Mucosa of descending colon (tissue), 3 donors: ENCODE measurements at regions not wholly inside any gene's neighbourhood (a gene's known extent, or its start where the extent isn't known, plus 50 kb on each side); places are given as distances from the start of the nearest gene placed in this dataset.

ENCODE experiments used
- ATAC-seq: fragments of 200-7000 bp; cut with Tn5 transposase; one replicate; pipeline ENCODE4 v1.9.1; 2020; ENCODE audit warnings: mild to moderate bottlenecking, moderate library complexity
- DNase-seq, 3 donors: peaks; one replicate each; pipeline ENCODE4 v3.0.0-alpha.2; 2020
- H3K36me3 ChIP-seq: fragments of 200-600 bp; one replicate; pipeline ENCODE4 v1.8.0; 2021; ENCODE audit warnings: low read depth, mild to moderate bottlenecking
- H3K4me1 ChIP-seq: fragments of 200-600 bp; one replicate; pipeline ENCODE4 v1.8.0; 2021; ENCODE audit warnings: low read depth, mild to moderate bottlenecking
- H3K4me3 ChIP-seq: fragments of 200-600 bp; one replicate; pipeline ENCODE4 v1.8.0; 2021; ENCODE audit warnings: mild to moderate bottlenecking
- H3K9me3 ChIP-seq: fragments of 200-600 bp; one replicate; pipeline ENCODE4 v1.8.0; 2021; ENCODE audit warnings: mild to moderate bottlenecking
- CTCF ChIP-seq: fragments of 200-600 bp; IDR thresholded peaks from one replicate; pipeline ENCODE4 v1.8.0; 2022; ENCODE audit warnings: antibody characterized with exemption, mild to moderate bottlenecking
- intact Hi-C, 2 donors: fragments of 100-400 bp; cut with DNase I in 1 of 2; cut with micrococcal nuclease in 1 of 2; formaldehyde crosslinking; loops; one replicate each; pipeline versions ENCODE4 v1.11.0 to v1.11.1; 2022; cut with DNase I, micrococcal nuclease
- donor health status: DM: no; HTN: no; CAD: no; lungs with moderate emphysema.
- donor health status: DM: no; HTN: no; CAD: no.
- donor health status: DM: no; HTN: yes; CAD: no.

- DNase-seq (no peak), ATAC-seq (no peak)
- H3K4me1 ChIP-seq = no peaks in the 10 kb centered on the region
- TF ChIP-seq CTCF = no peak
- H3K9me3 ChIP-seq = no peaks in the 10 kb centered on the region
- H3K36me3 ChIP-seq = no peaks in the 10 kb centered on the region
- no peak overlapping the region for H3K4me3 ChIP-seq
- intact Hi-C loops = no loop called here
Observed at GRCh38 chr6:133648581-133648980, 240.3 kb upstream of the TCF21 start.

DNA sequence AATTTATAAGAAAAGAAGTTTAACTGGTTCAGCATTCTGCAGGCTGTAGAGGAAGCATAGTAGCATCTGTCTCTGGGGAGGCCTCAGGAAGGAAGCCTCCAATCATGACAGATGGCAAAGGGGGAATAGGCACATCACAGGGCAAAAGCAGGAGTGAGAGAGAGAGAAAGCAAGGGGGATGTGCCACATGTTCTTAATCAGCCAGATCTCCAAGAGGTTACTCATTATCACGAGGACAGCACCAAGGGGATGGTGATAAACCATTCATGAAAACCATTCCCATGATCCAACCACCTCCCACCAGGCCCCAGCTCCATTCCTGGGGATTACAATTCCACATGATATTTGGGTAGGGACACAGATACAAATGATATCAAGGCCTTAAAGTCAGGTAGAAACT, 217.5 kb upstream of the TCF21 start:
- TF ChIP-seq CTCF = no peak
- Histone ChIP-seq H3K4me3 (no peak overlapping the region), H3K36me3 (no peaks in the 10 kb centered on the region), H3K9me3 (no peaks in the 10 kb centered on the region), H3K4me1 (no peaks in the 10 kb centered on the region)
- DNase-seq (no peak), ATAC-seq (no peak)
- intact Hi-C loops = no loop called here

- Histone ChIP-seq H3K9me3 (no peaks in the 10 kb centered on the region), H3K4me1 (no peaks in the 10 kb centered on the region), H3K36me3 (no peaks in the 10 kb centered on the region), H3K4me3 (no peak overlapping the region)
- DNase-seq = no peak
- intact Hi-C loops = no loop called here
- no peak for ATAC-seq
- TF ChIP-seq CTCF = no peak
Observed at GRCh38 chr6:133673056-133673455, 215.9 kb upstream of the TCF21 start.

DNA sequence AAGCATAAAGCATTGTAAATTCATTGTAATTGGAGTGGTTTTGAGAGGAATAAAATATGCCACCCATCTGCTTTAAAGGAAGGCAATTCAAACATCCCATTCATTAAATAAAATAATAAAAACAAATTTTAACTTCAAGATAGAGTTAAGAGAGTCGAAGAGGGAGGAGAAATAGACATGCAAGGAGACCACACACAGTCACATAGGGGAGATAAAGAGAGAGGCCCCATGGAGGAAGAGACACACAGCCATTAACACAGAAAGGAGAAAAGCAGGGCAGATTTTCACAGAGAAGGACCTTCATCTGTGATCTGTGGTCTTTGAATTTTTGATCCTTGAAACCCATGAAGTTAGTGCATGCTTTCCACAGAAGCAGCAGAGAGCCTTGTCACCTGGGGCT, 214.3 kb upstream of the TCF21 start:
- no peaks in the 10 kb centered on the region for H3K36me3 ChIP-seq
- intact Hi-C loops = no loop called here
- no peaks in the 10 kb centered on the region for H3K9me3 ChIP-seq
- ATAC-seq (no peak), DNase-seq (no peak)
- H3K4me1 ChIP-seq = no peaks in the 10 kb centered on the region
- H3K4me3 ChIP-seq = no peak overlapping the region
- no peak for TF ChIP-seq CTCF

DNA sequence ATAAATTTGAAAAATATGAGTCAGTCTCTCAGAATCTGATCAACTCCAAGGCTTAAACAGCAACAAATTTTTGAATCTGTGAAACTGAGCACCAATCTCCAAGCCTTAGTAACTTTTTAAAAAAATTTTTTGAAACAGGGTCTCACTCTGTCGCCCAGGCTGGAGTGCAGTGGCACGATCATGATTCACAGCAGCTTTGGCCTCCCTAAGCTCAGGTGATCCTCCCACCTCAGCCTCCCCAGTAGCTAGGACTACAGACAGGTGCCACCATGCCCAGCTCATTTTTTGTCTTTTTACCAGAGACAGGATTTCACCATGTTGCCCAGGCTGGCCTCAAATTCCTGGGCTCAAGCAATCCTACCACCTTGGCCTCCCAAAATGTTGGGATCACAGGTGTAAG, 207.9 kb upstream of the TCF21 start:
- TF ChIP-seq CTCF = no peak
- H3K36me3 ChIP-seq = no peaks in the 10 kb centered on the region
- intact Hi-C loops = no loop called here
- no peak overlapping the region for H3K4me3 ChIP-seq
- no peak for ATAC-seq
- no peaks in the 10 kb centered on the region for H3K4me1 ChIP-seq
- H3K9me3 ChIP-seq = no peaks in the 10 kb centered on the region
- DNase-seq = no peak

DNA sequence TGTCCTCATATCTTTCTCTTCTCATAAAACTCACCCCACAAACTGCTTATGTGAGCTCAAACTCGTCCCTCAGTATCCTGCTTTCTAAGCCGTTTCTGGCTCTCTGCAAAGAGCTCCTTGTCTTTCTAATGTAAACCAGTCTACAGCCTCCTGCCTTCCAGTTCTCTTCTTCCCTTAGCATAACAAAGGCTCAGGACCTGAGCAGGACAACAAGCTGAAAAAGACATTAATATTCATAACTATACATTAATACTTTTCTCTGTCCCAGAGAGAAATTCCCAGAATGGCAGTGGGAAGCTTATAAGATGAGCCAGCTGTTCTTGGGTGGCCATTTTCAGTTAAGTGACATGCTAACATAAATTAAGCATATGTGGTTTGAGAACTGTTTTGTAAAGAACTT, 207.0 kb upstream of the TCF21 start:
- intact Hi-C loops = no loop called here
- DNase-seq (no peak), ATAC-seq (no peak)
- Histone ChIP-seq H3K9me3 (no peaks in the 10 kb centered on the region), H3K4me1 (no peaks in the 10 kb centered on the region), H3K4me3 (no peak overlapping the region), H3K36me3 (no peaks in the 10 kb centered on the region)
- no peak for TF ChIP-seq CTCF
